ENCODE measurements at regions not wholly inside any gene's neighbourhood (a gene's known extent, or its start where the extent isn't known, plus 50 kb on each side); places are given as distances from the start of the nearest gene placed in this dataset.
"Not testable (repeated sequence)": the region's sequence is repeated elsewhere in the genome, so short reads cannot be mapped to it uniquely, and the experiment has no call there.

DNA sequence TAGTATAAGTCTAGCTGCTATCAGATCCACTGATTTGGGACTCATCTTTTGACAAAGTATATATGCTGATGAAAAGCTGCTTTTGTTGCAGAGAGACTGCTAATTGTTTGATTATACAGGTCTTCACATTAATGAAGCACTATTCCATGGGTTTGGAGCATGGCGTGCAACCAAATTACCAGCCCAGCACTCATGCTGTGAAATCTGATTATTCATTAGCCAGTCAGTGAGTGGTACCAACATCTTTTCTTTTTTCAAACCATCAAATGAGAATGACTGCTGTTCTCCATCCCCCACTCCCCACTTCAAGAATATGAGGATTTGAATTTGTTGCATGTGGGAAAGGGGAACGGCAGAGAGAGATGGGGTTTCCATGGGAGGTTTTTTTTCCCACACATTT lies 91.3 kb downstream of the ID4 start:
- no peak for DNase-seq (ENCODE audit: low read depth)
- no peaks in the 10 kb centered on the region for H3K27me3 ChIP-seq (ENCODE audit: control insufficient read depth, insufficient read depth, low read length)
- H3K4me3 ChIP-seq (ENCODE audit: low read depth, low read length): no peak overlapping the region
- no peaks in the 10 kb centered on the region for H3K36me3 ChIP-seq (ENCODE audit: control insufficient read depth, insufficient read depth, low read length)
- TF ChIP-seq, protein P1, sequence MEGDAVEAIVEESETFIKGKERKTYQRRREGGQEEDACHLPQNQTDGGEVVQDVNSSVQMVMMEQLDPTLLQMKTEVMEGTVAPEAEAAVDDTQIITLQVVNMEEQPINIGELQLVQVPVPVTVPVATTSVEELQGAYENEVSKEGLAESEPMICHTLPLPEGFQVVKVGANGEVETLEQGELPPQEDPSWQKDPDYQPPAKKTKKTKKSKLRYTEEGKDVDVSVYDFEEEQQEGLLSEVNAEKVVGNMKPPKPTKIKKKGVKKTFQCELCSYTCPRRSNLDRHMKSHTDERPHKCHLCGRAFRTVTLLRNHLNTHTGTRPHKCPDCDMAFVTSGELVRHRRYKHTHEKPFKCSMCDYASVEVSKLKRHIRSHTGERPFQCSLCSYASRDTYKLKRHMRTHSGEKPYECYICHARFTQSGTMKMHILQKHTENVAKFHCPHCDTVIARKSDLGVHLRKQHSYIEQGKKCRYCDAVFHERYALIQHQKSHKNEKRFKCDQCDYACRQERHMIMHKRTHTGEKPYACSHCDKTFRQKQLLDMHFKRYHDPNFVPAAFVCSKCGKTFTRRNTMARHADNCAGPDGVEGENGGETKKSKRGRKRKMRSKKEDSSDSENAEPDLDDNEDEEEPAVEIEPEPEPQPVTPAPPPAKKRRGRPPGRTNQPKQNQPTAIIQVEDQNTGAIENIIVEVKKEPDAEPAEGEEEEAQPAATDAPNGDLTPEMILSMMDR (IDR thresholded peaks at IDR 0.05; ENCODE audit: insufficient read depth, low read length, poor library complexity, severe bottlenecking): no peak

DNA sequence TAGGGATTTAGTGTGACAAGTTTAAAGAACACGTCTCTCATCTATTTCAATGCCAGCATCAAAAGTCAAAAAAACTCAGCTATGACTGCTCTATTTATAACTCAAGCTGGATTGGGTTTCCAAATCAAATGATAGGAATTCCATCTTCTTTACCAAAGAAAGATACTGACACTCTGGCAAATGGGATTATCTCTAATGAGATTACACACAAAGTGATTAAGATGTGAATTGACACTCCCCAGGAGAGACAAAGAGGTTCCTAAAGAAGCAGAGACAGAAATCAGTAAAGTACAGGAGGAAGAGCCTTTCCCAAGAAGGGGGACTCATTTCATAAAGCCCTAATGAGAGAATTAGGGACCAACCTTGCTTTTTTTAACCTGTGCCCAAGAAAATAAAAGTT lies 92.1 kb downstream of the ID4 start:
- Histone ChIP-seq H3K27me3 (ENCODE audit: control insufficient read depth, insufficient read depth, low read length) (no peaks in the 10 kb centered on the region), H3K4me3 (ENCODE audit: low read depth, low read length) (no peak overlapping the region), H3K36me3 (ENCODE audit: control insufficient read depth, insufficient read depth, low read length) (no peaks in the 10 kb centered on the region)
- TF ChIP-seq, protein P1 (IDR thresholded peaks at IDR 0.05; ENCODE audit: insufficient read depth, low read length, poor library complexity, severe bottlenecking): no peak
- no peak for DNase-seq (ENCODE audit: low read depth)

DNA sequence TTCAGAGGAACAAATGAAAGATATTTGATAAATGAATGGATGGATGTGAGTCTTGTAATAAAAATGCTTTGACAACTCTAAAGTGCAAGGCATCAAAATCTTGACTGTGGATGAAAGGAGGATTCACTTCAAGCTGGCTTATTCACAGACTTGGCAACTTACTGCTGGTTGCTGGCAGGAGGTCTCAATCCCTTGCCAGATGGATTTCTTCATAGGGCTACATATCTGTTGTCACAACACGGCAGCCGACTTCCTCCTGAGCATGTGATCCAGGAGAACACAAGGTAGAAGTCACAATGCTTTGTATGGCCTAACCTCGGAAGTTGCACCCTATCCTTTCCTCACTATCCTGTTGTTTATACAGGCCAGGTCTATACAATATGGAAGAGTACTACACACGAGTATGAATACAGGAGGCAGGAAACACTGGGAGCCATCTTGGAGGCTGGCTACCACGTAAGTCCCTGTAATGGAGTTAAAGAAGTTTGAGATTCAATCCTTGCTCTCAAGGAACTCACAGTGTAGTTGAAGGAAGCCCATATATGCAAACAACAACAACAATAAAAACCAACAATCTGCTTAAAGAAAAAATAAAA lies 97.9 kb downstream of the ID4 start:
- no peaks in the 10 kb centered on the region for H3K27me3 ChIP-seq (ENCODE audit: control insufficient read depth, insufficient read depth, low read length)
- TF ChIP-seq, protein P1 (IDR thresholded peaks at IDR 0.05; ENCODE audit: insufficient read depth, low read length, poor library complexity, severe bottlenecking): no peak
- no peaks in the 10 kb centered on the region for H3K36me3 ChIP-seq (ENCODE audit: control insufficient read depth, insufficient read depth, low read length)
- DNase-seq (ENCODE audit: low read depth): no peak
- H3K4me3 ChIP-seq (ENCODE audit: low read depth, low read length): no peak overlapping the region

DNA sequence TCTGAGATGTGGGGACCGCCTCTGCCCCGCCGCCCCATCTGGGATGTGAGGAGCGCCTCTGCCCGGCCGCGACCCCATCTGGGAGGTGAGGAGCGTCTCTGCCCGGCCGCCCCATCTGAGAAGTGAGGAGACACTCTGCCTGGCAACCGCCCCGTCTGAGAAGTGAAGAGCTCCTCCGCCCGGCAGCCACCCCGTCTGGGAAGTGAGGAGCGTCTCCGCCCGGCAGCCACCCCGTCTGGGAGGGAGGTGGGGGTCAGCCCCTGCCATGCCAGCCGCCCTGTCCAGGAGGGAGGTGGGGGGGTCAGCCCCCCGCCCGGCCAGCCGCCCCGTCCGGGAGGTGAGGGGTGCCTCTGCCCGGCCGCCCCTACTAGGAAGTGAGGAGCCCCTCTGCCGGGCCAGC lies 102.2 kb downstream of the ID4 start:
- not testable (repeated sequence) for H3K27me3 ChIP-seq (ENCODE audit: control insufficient read depth, insufficient read depth, low read length); DNase-seq (ENCODE audit: low read depth); H3K36me3 ChIP-seq (ENCODE audit: control insufficient read depth, insufficient read depth, low read length); H3K4me3 ChIP-seq (ENCODE audit: low read depth, low read length)

DNA sequence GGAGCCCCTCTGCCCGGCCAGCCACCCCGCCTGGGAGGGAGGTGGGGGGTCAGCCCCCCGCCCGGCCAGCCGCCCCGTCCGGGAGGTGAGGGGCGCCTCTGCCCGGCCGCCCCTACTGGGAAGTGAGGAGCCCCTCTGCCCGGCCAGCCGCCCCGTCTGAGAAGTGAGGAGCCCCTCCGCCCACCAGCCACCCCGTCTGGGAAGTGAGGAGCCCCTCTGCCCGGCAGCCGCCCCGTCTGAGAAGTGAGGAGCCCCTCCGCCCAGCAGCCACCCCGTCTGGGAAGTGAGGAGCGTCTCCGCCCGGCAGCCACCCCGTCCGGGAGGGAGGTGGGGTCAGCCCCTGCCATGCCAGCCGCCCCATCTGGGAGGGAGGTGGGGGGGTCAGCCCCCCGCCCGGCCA lies 102.8 kb downstream of the ID4 start:
- not testable (repeated sequence) for H3K4me3 ChIP-seq (ENCODE audit: low read depth, low read length); H3K36me3 ChIP-seq (ENCODE audit: control insufficient read depth, insufficient read depth, low read length); H3K27me3 ChIP-seq (ENCODE audit: control insufficient read depth, insufficient read depth, low read length); DNase-seq (ENCODE audit: low read depth)

DNA sequence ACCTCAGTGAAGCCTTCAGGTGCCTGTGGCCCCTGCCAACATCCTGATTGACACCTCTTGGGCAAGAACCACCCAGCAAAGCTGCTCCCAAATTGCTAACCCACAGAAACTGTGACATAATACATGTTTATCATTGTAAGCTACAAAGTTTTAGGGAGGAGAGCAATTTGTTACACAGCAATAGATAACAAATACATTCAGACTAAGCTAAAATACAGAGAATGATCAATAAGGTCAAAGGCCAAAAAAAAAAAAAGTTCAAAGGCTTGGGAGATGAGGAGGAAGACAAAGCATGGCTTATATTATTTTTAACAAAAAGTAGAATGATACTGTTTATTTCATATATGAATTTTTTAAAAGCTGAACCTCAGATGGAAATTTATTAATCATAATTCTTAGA lies 105.9 kb downstream of the ID4 start:
- TF ChIP-seq, protein P1 (IDR thresholded peaks at IDR 0.05; ENCODE audit: insufficient read depth, low read length, poor library complexity, severe bottlenecking): no peak
- DNase-seq (ENCODE audit: low read depth): no peak
- Histone ChIP-seq H3K4me3 (ENCODE audit: low read depth, low read length) (no peak overlapping the region), H3K27me3 (ENCODE audit: control insufficient read depth, insufficient read depth, low read length) (no peaks in the 10 kb centered on the region), H3K36me3 (ENCODE audit: control insufficient read depth, insufficient read depth, low read length) (no peaks in the 10 kb centered on the region)

DNA sequence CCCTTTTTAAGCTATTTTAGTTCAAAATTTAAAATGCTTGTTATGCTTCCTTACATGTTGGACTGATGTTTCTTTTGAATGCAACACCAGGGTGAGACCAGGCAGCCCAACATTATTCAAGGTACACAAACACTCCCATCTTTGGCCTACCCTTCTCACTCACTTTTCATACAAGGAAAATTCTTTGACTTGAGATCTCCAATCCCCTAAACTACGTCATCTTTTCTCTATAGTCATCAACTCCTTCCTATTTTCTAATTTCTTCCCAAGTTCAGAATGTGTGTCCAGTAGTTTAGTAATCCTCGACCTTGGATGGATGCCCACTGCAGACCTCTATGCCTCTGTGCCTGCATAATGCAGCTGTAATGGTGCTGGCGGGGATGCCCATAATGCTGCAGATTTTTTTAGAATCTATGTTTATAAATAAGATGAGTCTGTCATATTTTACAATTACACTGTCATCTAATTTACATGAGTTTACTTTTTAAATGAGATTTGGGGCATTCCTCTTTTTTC lies 108.7 kb downstream of the ID4 start:
- Histone ChIP-seq H3K4me3 (ENCODE audit: low read depth, low read length) (no peak overlapping the region), H3K27me3 (ENCODE audit: control insufficient read depth, insufficient read depth, low read length) (no peaks in the 10 kb centered on the region), H3K36me3 (ENCODE audit: control insufficient read depth, insufficient read depth, low read length) (no peaks in the 10 kb centered on the region)
- no peak for DNase-seq (ENCODE audit: low read depth)
- TF ChIP-seq, protein P1 (IDR thresholded peaks at IDR 0.05; ENCODE audit: insufficient read depth, low read length, poor library complexity, severe bottlenecking): no peak
